SU-DHL-6 (cell line): ENCODE measurements at regions not wholly inside any gene's neighbourhood (a gene's known extent, or its start where the extent isn't known, plus 50 kb on each side); places are given as distances from the start of the nearest gene placed in this dataset.

ENCODE experiments used
- H2AFZ ChIP-seq: fragments of 200-600 bp; sonication (generic); 2 replicates; pipeline ENCODE4 v1.6.1; 2014; ENCODE audit warnings: low read depth, mild to moderate bottlenecking, moderate library complexity, mixed read lengths, antibody characterized with exemption, low read length; ENCODE audit not compliant: severe bottlenecking
- H3F3A ChIP-seq: fragments of 200-600 bp; shearing (Covaris generic); 2 replicates; pipeline ENCODE4 v1.6.0; 2016; ENCODE audit warnings: antibody characterized with exemption, mild to moderate bottlenecking; ENCODE audit not compliant: insufficient read depth
- H3K27ac ChIP-seq: fragments of 200-600 bp; sonication (generic); 2 replicates; pipeline ENCODE4 v1.5.1; 2016; ENCODE audit warnings: low read depth, mild to moderate bottlenecking, low read length, moderate library complexity, mixed read lengths
- H3K27me3 ChIP-seq: fragments of 200-600 bp; sonication (generic), shearing (Covaris generic); 2 replicates; pipeline ENCODE4 v1.6.0; 2014; ENCODE audit warnings: mild to moderate bottlenecking, low read length
- H3K36me3 ChIP-seq: fragments of 200-600 bp; sonication (generic); 2 replicates; pipeline ENCODE4 v1.6.1; 2014; ENCODE audit warnings: mild to moderate bottlenecking, low read length, mixed read lengths
- H3K4me2 ChIP-seq: fragments of 300-600, 200-600 bp; shearing (Covaris generic), sonication (generic); 2 replicates; pipeline ENCODE4 v1.6.0; 2014; ENCODE audit warnings: low read length, low read depth, mild to moderate bottlenecking; ENCODE audit not compliant: poor library complexity, severe bottlenecking
- H3K4me3 ChIP-seq: fragments of 200-600 bp; sonication (generic); 2 replicates; pipeline ENCODE4 v1.5.1; 2014; ENCODE audit warnings: antibody characterized with exemption, low read length, mild to moderate bottlenecking, mixed read lengths; ENCODE audit not compliant: insufficient read depth, poor library complexity, severe bottlenecking
- H3K79me2 ChIP-seq: fragments of 200-600 bp; sonication (generic); 2 replicates; pipeline ENCODE4 v1.6.1; 2014; ENCODE audit warnings: mild to moderate bottlenecking, low read length, moderate library complexity; ENCODE audit not compliant: insufficient read depth
- H3K9ac ChIP-seq: fragments of 200-600 bp; sonication (generic); 2 replicates; pipeline ENCODE4 v1.7.0; 2014; ENCODE audit warnings: mild to moderate bottlenecking, low read length
- H3K9me2 ChIP-seq: fragments of 200-600 bp; sonication (generic); replicated peaks from 2 replicates; pipeline ENCODE4 v1.6.1; 2014; ENCODE audit warnings: low read length; ENCODE audit not compliant: insufficient read depth
- H3K9me3 ChIP-seq: fragments of 200-600 bp; sonication (generic); 2 replicates; pipeline ENCODE4 v1.6.1; 2014; ENCODE audit warnings: low read length, mixed read lengths; ENCODE audit not compliant: insufficient read depth
- H4K20me1 ChIP-seq: fragments of 200-600 bp; sonication (generic); 2 replicates; pipeline ENCODE4 v1.6.1; 2014; ENCODE audit warnings: low read depth, mild to moderate bottlenecking, antibody characterized with exemption, low read length, moderate library complexity, mixed read lengths
- EZH2phosphoT487 ChIP-seq: fragments of 200-600 bp; sonication (generic), shearing (Covaris generic); conservative IDR thresholded peaks from 2 replicates; pipeline ENCODE4 v1.6.1; 2018; ENCODE audit warnings: mild to moderate bottlenecking, antibody characterized with exemption, low read length, moderate library complexity, mixed read lengths
- TF ChIP-seq, protein P1 (sequence below): fragments of 200-600 bp; sonication (generic); IDR thresholded peaks from one replicate; pipeline ENCODE4 v1.5.1; 2017; ENCODE audit warnings: antibody characterized with exemption, mild to moderate bottlenecking, low read length, moderate library complexity; ENCODE audit not compliant: insufficient read depth, poor library complexity, severe bottlenecking

DNA sequence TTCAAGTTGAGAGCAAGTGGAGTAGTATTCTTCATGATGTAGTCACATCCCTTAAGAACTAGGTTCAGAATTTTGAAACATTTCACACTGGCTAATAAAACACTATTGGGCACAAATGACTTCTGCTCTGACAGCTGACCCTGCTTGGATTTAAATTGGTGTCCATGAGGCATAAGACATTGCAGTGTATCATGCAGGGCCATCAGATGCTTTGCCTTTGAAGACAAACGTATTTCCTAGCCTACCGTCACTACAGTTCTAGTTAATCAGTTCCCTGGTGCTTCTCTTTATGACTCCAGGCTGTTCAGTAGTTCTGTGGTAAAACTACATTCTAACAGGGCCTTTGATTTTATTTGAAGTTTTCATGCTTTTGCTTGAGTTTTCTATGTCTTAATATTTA is 168.5 kb upstream of the ZNF804B start:
- Histone ChIP-seq H4K20me1 (no peaks in the 10 kb centered on the region), H2AFZ (no peak overlapping the region), H3K4me2 (no peak overlapping the region), H3F3A (no peaks in the 10 kb centered on the region), H3K9me2 (no peaks in the 10 kb centered on the region), H3K27ac (no peak overlapping the region), H3K27me3 (no peaks in the 10 kb centered on the region), H3K36me3 (no peaks in the 10 kb centered on the region), H3K9me3 (no peaks in the 10 kb centered on the region), H3K9ac (no peak overlapping the region), H3K4me3 (no peak overlapping the region), H3K79me2 (no peaks in the 10 kb centered on the region)
- no peak for TF ChIP-seq EZH2phosphoT487
- TF ChIP-seq, protein P1, sequence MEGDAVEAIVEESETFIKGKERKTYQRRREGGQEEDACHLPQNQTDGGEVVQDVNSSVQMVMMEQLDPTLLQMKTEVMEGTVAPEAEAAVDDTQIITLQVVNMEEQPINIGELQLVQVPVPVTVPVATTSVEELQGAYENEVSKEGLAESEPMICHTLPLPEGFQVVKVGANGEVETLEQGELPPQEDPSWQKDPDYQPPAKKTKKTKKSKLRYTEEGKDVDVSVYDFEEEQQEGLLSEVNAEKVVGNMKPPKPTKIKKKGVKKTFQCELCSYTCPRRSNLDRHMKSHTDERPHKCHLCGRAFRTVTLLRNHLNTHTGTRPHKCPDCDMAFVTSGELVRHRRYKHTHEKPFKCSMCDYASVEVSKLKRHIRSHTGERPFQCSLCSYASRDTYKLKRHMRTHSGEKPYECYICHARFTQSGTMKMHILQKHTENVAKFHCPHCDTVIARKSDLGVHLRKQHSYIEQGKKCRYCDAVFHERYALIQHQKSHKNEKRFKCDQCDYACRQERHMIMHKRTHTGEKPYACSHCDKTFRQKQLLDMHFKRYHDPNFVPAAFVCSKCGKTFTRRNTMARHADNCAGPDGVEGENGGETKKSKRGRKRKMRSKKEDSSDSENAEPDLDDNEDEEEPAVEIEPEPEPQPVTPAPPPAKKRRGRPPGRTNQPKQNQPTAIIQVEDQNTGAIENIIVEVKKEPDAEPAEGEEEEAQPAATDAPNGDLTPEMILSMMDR: no peak

DNA sequence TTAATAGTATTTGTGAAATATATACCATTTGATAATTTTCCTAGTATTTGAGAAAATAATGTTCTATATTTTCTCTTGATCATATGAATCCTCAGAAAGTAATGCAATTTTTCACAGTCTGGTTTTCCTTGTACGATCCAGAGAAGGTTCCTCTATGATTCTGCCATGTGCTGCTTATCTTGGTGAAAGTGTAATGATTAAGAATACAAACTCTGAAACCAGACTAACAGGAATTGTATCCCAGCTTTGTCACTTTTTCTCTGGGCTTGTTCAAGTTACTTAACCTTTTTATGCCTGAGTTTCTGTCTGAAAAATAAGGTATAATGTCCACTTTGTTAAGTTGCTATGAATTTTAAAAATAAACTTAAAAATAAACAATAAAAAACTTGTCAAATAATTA is 169.6 kb upstream of the ZNF804B start:
- Histone ChIP-seq H4K20me1 (no peaks in the 10 kb centered on the region), H3K4me3 (no peak overlapping the region), H3K4me2 (no peak overlapping the region), H3K36me3 (no peaks in the 10 kb centered on the region), H3K27me3 (no peaks in the 10 kb centered on the region), H3K9ac (no peak overlapping the region), H2AFZ (no peak overlapping the region), H3K9me2 (no peaks in the 10 kb centered on the region), H3F3A (no peaks in the 10 kb centered on the region), H3K79me2 (no peaks in the 10 kb centered on the region), H3K9me3 (no peaks in the 10 kb centered on the region), H3K27ac (no peak overlapping the region)
- no peak for TF ChIP-seq EZH2phosphoT487
- TF ChIP-seq, protein P1: no peak

DNA sequence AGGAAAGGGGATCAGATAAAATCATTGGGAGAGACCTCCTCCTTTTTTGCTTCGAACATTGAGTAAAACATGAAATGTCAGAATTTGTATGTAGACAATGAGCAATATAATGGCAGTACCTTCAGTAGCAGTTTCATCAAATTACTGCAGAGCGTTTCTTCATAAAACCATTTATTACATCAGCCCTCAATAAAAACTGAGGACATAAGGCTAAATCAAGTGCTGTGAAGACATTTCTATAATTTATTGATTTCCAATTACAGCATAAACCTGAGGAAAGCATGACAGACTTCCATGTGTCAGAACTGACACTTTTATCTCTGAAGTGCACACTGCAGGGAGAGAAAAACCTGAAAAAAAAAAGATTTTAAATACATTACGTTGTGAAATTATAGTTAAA is 172.6 kb upstream of the ZNF804B start:
- H2AFZ ChIP-seq: no peak overlapping the region
- no peaks in the 10 kb centered on the region for H3K9me2 ChIP-seq
- H3K36me3 ChIP-seq: no peaks in the 10 kb centered on the region
- no peaks in the 10 kb centered on the region for H3K9me3 ChIP-seq
- no peaks in the 10 kb centered on the region for H3K79me2 ChIP-seq
- TF ChIP-seq, protein P1: no peak
- no peak for TF ChIP-seq EZH2phosphoT487
- no peak overlapping the region for H3K27ac ChIP-seq
- H3K4me2 ChIP-seq: no peak overlapping the region
- no peaks in the 10 kb centered on the region for H3K27me3 ChIP-seq
- H4K20me1 ChIP-seq: no peaks in the 10 kb centered on the region
- H3F3A ChIP-seq: no peaks in the 10 kb centered on the region
- H3K4me3 ChIP-seq: no peak overlapping the region
- H3K9ac ChIP-seq: no peak overlapping the region
